ENCODE measurements at regions not wholly inside any gene's neighbourhood (a gene's known extent, or its start where the extent isn't known, plus 50 kb on each side); places are given as distances from the start of the nearest gene placed in this dataset.

DNA sequence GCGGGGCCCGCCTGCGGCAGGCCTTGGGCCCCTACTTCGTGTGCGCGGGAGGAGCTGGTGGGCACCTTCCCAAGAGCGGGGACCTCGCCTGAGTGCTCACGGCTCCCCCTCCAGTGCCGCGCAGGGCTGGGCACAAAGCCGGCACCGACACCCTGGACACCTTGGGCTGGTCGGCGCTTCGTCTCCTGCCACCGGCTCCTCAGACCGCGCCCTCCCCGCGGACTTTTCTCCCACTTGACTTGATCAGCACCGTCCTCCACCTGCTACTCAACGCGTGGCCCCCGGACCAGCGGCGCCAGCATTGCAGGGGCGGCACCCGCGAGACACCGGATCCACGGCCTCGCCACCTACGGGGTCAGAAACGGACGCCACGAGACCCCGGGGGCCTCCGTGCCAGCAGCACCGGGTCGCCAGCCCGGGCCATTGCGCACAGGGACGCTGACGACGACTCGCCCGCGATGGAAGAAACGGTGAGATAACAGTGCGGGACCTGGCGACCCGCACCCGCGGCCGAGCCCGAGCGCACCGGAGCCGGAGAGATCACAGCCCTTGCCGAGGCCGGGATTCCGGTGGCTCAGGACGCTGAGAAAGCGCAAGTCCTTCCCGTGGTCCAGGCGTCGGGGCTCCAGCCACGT lies 154.2 kb downstream of the DLL1 start:
- TF ChIP-seq, protein P1, sequence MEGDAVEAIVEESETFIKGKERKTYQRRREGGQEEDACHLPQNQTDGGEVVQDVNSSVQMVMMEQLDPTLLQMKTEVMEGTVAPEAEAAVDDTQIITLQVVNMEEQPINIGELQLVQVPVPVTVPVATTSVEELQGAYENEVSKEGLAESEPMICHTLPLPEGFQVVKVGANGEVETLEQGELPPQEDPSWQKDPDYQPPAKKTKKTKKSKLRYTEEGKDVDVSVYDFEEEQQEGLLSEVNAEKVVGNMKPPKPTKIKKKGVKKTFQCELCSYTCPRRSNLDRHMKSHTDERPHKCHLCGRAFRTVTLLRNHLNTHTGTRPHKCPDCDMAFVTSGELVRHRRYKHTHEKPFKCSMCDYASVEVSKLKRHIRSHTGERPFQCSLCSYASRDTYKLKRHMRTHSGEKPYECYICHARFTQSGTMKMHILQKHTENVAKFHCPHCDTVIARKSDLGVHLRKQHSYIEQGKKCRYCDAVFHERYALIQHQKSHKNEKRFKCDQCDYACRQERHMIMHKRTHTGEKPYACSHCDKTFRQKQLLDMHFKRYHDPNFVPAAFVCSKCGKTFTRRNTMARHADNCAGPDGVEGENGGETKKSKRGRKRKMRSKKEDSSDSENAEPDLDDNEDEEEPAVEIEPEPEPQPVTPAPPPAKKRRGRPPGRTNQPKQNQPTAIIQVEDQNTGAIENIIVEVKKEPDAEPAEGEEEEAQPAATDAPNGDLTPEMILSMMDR (IDR thresholded peaks at IDR 0.05; ENCODE audit: insufficient read depth, low read depth, low read length), result no peak
- TF ChIP-seq EZH2 (IDR thresholded peaks at IDR 0.05; ENCODE audit: insufficient read depth, low read length), result no peak

Measured in astrocyte (in vitro differentiated cells and primary cell).